ENCODE measurements at regions not wholly inside any gene's neighbourhood (a gene's known extent, or its start where the extent isn't known, plus 50 kb on each side); places are given as distances from the start of the nearest gene placed in this dataset.

GRCh38 chr13:69283301-69283700, 824.3 kb upstream of the ATXN8OS start:
- TF ChIP-seq CTCF (conservative IDR thresholded peaks at IDR 0.05 in 1 of 2, IDR thresholded peaks at IDR 0.05 in 1 of 2; ENCODE audit: low read depth in 1 of 2, low read length in 2 of 2) (no peak), EZH2 (IDR thresholded peaks at IDR 0.05; ENCODE audit: low read length, missing control alignments) (no peak)

Measured in fibroblast of lung (primary cell).